Vagina (tissue), 2 donors: ENCODE measurements at regions not wholly inside any gene's neighbourhood (a gene's known extent, or its start where the extent isn't known, plus 50 kb on each side); places are given as distances from the start of the nearest gene placed in this dataset.
"Not testable (repeated sequence)": the region's sequence is repeated elsewhere in the genome, so short reads cannot be mapped to it uniquely, and the experiment has no call there.

Experiments
- CTCF ChIP-seq, 3 experiments: fragments of 450-650 bp in 2 of 3; fragments of 200-600 bp in 1 of 3; sonication (generic) in 1 of 3; IDR thresholded peaks; one replicate each; pipeline ENCODE4 v1.5.1; 2017 to 2019; ENCODE audit warnings: antibody characterized with exemption in 3 of 3, mild to moderate bottlenecking in 2 of 3, moderate library complexity in 2 of 3
- POLR2AphosphoS5 ChIP-seq, 2 donors: sonication (generic); formaldehyde crosslinking; IDR thresholded peaks; one replicate each; pipeline ENCODE4 v1.9.0; 2017; ENCODE audit warnings: antibody characterized with exemption in 2 of 2, mild to moderate bottlenecking in 2 of 2, low read depth in 1 of 2; ENCODE audit not compliant: insufficient read depth in 1 of 2

GRCh38 chr13:21306300-21307073 is 130.0 kb downstream of the MRPL57 start:
- not testable (repeated sequence) for TF ChIP-seq CTCF (IDR thresholded peaks at IDR 0.05); POLR2AphosphoS5 (IDR thresholded peaks at IDR 0.05; ENCODE audit: insufficient read depth in 1 of 2, low read depth in 1 of 2)
